PC-3 (cell line): ENCODE measurements at regions not wholly inside any gene's neighbourhood (a gene's known extent, or its start where the extent isn't known, plus 50 kb on each side); places are given as distances from the start of the nearest gene placed in this dataset.

ENCODE experiments used
- ATAC-seq: fragments of 200-7000 bp; cut with Tn5 transposase; 2 replicates; pipeline ENCODE4 v1.9.1; 2020; ENCODE audit warnings: mild to moderate bottlenecking, moderate library complexity
- BruUV-seq: library from RNA; stranded (reverse); fragments of 400-500 nt; replicated peaks from 2 replicates; lab custom pipeline; 2021; lab: Mats Ljungman, UMichigan
- CTCF ChIA-PET: fragments of 300-600 bp; sonication (Branson Sonifier 250); formaldehyde crosslinking; loops from one replicate; lab custom pipeline; 2022; ENCODE audit warnings: antibody characterized with exemption; lab: Charles Lee
- POLR2A ChIA-PET: fragments of 300-600 bp; sonication (Branson Sonifier 250); formaldehyde crosslinking; loops from one replicate; lab custom pipeline; 2022; ENCODE audit warnings: antibody characterized with exemption; ENCODE audit not compliant: unreplicated experiment; lab: Charles Lee
- DNase-seq: peaks from one replicate; pipeline ENCODE4 v3.0.0-alpha.2; 2015
- H2AFZ ChIP-seq: fragments of 300-600 bp; sonication (generic); 2 replicates; pipeline ENCODE4 v1.6.0; 2016; ENCODE audit warnings: antibody characterized with exemption, low read length
- H3F3A ChIP-seq: fragments of 300-600 bp; sonication (generic); one replicate; pipeline ENCODE4 v1.6.0; 2017; ENCODE audit warnings: antibody characterized with exemption, low read length, control low read depth, mild to moderate bottlenecking; ENCODE audit not compliant: unreplicated experiment
- H3K27ac ChIP-seq: fragments of 300-600 bp; sonication (generic); 2 replicates; pipeline ENCODE4 v1.5.1; 2016; ENCODE audit warnings: mild to moderate bottlenecking, low read length
- H3K27me3 ChIP-seq: fragments of 300-600 bp; sonication (generic); 2 replicates; pipeline ENCODE4 v1.6.1; 2016; ENCODE audit warnings: low read length, mixed read lengths
- H3K36me3 ChIP-seq: fragments of 300-600 bp; sonication (generic); 2 replicates; pipeline ENCODE4 v1.6.1; 2016; ENCODE audit warnings: low read depth, mixed run types, low read length, mixed read lengths
- H3K4me1 ChIP-seq: fragments of 300-600 bp; sonication (generic); 2 replicates; pipeline ENCODE4 v1.5.1; 2016; ENCODE audit warnings: low read length; ENCODE audit not compliant: insufficient read depth
- H3K4me2 ChIP-seq: fragments of 300-600 bp; sonication (generic); 2 replicates; pipeline ENCODE4 v1.6.0; 2016; ENCODE audit warnings: low read length
- H3K4me3 ChIP-seq: fragments of 300-600 bp; sonication (generic); 2 replicates; pipeline ENCODE4 v1.5.1; 2016; ENCODE audit warnings: mild to moderate bottlenecking, low read length, mixed read lengths
- H3K79me2 ChIP-seq: fragments of 300-600 bp; sonication (generic); 2 replicates; pipeline ENCODE4 v1.6.1; 2017; ENCODE audit warnings: low read length, mixed read lengths
- H3K9ac ChIP-seq: fragments of 300-600 bp; sonication (generic); 2 replicates; pipeline ENCODE4 v1.6.0; 2016; ENCODE audit warnings: mild to moderate bottlenecking, low read length
- H3K9me2 ChIP-seq: fragments of 300-600 bp; sonication (generic); replicated peaks from 2 replicates; pipeline ENCODE4 v1.6.1; 2016; ENCODE audit warnings: mixed run types, low read length, mixed read lengths
- H3K9me3 ChIP-seq: fragments of 300-600 bp; sonication (generic); 2 replicates; pipeline ENCODE4 v1.6.1; 2016; ENCODE audit warnings: low read length, mixed read lengths
- H4K20me1 ChIP-seq: fragments of 300-600 bp; sonication (generic); 2 replicates; pipeline ENCODE4 v1.6.1; 2016; ENCODE audit warnings: low read length, mixed read lengths
- EZH2 ChIP-seq: fragments of 300-600 bp; sonication (generic); IDR thresholded peaks from one replicate; pipeline ENCODE4 v1.6.1; 2017; ENCODE audit warnings: antibody characterized with exemption, mild to moderate bottlenecking, low read length; ENCODE audit not compliant: unreplicated experiment
- EZH2phosphoT487 ChIP-seq: fragments of 300-600 bp; sonication (generic); IDR thresholded peaks from 2 replicates; pipeline ENCODE4 v1.6.1; 2018; ENCODE audit warnings: mild to moderate bottlenecking, antibody characterized with exemption, low read length, borderline replicate concordance
- intact Hi-C: fragments of 100-400 bp; cut with micrococcal nuclease; formaldehyde crosslinking; loops from 2 replicates; pipeline ENCODE4 v1.9.0; 2023
- TF ChIP-seq, protein P1 (sequence below): fragments of 300-600 bp; sonication (generic); conservative IDR thresholded peaks from 2 replicates; pipeline ENCODE4 v1.5.1; 2017; ENCODE audit warnings: antibody characterized with exemption, low read depth, mild to moderate bottlenecking, low read length

DNA sequence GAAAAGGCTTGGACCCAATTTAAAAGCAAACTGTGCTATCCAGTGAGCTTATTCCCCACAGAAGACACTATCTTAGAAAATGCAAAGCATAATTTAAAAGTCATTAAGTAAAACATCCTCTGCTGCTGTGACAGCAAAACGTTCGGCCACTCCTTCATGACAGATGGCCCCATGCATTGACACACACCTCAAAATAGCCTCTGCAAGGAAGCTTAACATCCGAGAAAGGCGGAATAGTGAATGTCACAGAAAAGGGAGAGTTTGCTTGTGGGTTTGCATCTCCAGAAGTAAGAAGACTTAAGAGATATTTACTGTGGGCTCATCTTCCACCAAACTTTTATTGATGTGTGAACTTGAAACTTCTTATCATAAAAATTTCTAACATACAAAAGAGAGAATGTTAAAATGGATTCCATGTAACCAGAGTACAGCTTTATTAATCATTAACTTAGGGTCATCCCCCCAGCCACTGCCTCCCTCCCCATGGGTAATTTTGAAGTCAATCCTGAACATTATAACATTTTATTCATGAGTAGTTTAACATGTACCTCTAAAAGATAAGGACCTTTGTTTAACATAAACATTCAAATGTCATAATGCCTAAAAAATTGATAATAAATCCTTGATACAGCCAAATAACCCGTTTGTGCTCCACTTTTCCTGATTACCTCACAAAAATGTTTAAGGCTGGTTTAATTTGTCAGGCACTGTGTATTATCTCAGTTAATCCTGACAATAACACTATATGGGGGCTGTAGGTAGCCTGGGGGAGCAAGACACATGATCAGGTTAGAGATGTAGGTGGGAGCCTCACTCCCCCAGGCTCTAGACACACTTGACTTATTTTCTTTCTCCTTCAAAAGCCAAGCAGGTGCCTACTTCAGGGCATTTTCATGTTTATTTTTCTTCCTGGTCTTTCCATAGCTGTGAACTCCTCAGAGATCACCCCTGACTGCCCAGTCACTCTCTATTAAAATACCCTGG lies 119.7 kb upstream of the TMCC3 start:
- Histone ChIP-seq H3K79me2 (no peaks in the 10 kb centered on the region), H3K4me3 (no peak overlapping the region), H3K27ac (no peak overlapping the region), H3K9ac (no peak overlapping the region), H3K27me3 (no peaks in the 10 kb centered on the region; the same call in 1 of the 2 replicates), H3K4me2 (no peak overlapping the region), H3K9me3 (no peaks in the 10 kb centered on the region), H4K20me1 (no peaks in the 10 kb centered on the region), H3K9me2 (no peaks in the 10 kb centered on the region), H3F3A (no peaks in the 10 kb centered on the region), H3K4me1 (no peaks in the 10 kb centered on the region), H2AFZ (no peak overlapping the region), H3K36me3 (no peaks in the 10 kb centered on the region)
- BruUV-seq = no TSS peak
- intact Hi-C loops = loop anchor here (10.0 kb wide), 1 partner anchor 215 kb away; no protein-coding TSS in a partner anchor
- POLR2A ChIA-PET = interaction anchor here (0.6 kb wide), 1 partner anchor 221 kb away, joined by 6 read pairs; no protein-coding TSS in a partner anchor
- no peak for ATAC-seq
- DNase-seq = no peak
- CTCF ChIA-PET = interaction anchor here (0.6 kb wide), 1 partner anchor 564 kb away, joined by 4 read pairs; no protein-coding TSS in a partner anchor
- TF ChIP-seq EZH2 = no peak
- no peak for TF ChIP-seq EZH2phosphoT487
- TF ChIP-seq, protein P1, sequence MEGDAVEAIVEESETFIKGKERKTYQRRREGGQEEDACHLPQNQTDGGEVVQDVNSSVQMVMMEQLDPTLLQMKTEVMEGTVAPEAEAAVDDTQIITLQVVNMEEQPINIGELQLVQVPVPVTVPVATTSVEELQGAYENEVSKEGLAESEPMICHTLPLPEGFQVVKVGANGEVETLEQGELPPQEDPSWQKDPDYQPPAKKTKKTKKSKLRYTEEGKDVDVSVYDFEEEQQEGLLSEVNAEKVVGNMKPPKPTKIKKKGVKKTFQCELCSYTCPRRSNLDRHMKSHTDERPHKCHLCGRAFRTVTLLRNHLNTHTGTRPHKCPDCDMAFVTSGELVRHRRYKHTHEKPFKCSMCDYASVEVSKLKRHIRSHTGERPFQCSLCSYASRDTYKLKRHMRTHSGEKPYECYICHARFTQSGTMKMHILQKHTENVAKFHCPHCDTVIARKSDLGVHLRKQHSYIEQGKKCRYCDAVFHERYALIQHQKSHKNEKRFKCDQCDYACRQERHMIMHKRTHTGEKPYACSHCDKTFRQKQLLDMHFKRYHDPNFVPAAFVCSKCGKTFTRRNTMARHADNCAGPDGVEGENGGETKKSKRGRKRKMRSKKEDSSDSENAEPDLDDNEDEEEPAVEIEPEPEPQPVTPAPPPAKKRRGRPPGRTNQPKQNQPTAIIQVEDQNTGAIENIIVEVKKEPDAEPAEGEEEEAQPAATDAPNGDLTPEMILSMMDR = no peak

DNA sequence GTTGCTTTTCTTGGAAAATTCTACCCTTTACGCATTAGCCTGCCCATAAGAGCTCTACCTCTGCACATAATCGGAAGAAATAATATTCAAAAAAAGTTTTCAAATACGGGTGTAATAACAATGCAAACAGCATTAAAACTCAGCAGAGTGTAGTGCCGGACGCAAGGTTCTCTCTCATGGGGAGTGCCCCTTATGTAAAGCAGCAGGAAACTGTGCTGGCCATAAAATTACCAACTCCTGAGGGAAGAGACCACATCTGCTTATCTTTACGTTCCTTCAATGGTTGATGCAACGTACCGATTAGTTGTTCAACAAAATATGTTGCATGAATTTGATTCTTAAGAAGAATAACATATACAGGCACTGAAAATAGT lies 118.7 kb upstream of the TMCC3 start:
- TF ChIP-seq, protein P1 = no peak
- no peak for TF ChIP-seq EZH2phosphoT487
- TF ChIP-seq EZH2 = no peak
- no peak overlapping the region for H3K9ac ChIP-seq

More for the DNA sequence above, 118.7 kb upstream of the TMCC3 start:
- Histone ChIP-seq H3K79me2 (no peaks in the 10 kb centered on the region), H3K4me2 (no peak overlapping the region), H2AFZ (no peak overlapping the region), H3K27me3 (no peaks in the 10 kb centered on the region; the same call in 1 of the 2 replicates), H3K4me1 (no peaks in the 10 kb centered on the region), H3F3A (no peaks in the 10 kb centered on the region), H3K27ac (no peak overlapping the region), H4K20me1 (no peaks in the 10 kb centered on the region), H3K4me3 (no peak overlapping the region), H3K9me3 (no peaks in the 10 kb centered on the region), H3K9me2 (no peaks in the 10 kb centered on the region), H3K36me3 (no peaks in the 10 kb centered on the region)
- CTCF ChIA-PET = no interaction called here
- intact Hi-C loops = loop anchor here (10.0 kb wide), 1 partner anchor 216 kb away; no protein-coding TSS in a partner anchor
- BruUV-seq = no TSS peak
- DNase-seq (no peak), ATAC-seq (no peak)
- POLR2A ChIA-PET = no interaction called here
